ENCODE measurements at regions not wholly inside any gene's neighbourhood (a gene's known extent, or its start where the extent isn't known, plus 50 kb on each side); places are given as distances from the start of the nearest gene placed in this dataset.

GRCh38 chr2:45256173-45256866 is 247.1 kb upstream of the SIX2 start:
- Histone ChIP-seq H3K4me1 (ENCODE audit: insufficient read depth, low read length) (no peaks in the 10 kb centered on the region), H3K4me3 (ENCODE audit: low read length) (no peak overlapping the region), H3K27me3 (ENCODE audit: insufficient read depth, low read length) (no peaks in the 10 kb centered on the region), H3K9me3 (ENCODE audit: low read depth, low read length) (no peaks in the 10 kb centered on the region)

DNA sequence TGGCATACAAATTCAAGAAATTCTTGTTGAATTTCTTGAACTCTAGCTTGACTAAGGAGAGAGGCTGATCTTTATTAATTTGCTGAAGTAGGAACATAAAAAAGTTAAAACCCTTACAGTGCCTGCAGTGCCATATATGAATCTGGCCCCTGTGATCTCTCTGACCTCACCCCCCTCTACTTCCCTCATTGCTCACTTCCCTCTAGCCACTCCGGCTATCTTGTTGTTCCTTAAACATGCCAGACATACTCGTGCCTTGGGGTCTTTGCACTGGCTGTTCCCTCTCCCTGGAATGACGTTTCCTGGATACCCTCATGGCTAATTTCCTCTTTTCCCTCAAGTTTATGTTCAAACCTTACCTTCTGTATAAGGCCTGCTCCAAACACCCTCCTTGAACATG is 246.3 kb upstream of the SIX2 start:
- Histone ChIP-seq H3K9me3 (ENCODE audit: low read depth, low read length) (no peaks in the 10 kb centered on the region), H3K27me3 (ENCODE audit: insufficient read depth, low read length) (no peaks in the 10 kb centered on the region), H3K4me1 (ENCODE audit: insufficient read depth, low read length) (no peaks in the 10 kb centered on the region), H3K4me3 (ENCODE audit: low read length) (no peak overlapping the region)

DNA sequence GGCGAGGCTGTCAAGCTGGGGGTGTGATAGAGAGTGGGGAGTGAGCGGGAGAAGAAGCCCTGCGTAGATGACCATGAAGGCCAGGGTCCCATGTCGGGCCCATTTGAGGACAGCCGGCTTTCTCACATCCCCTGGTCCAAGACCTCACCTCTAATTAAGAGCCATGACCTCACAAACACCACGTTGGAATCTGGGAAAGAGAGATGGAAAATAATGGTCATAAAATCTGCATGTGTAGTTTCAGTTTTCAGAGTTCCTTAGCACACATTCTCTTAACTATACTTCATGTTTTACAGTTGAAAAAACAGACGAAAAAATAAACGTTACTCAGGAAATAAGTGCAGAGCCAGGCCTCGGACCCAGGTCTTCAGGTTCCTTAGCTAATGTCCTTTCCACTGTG is 244.8 kb upstream of the SIX2 start:
- H3K4me3 ChIP-seq (ENCODE audit: low read length), result no peak overlapping the region
- H3K27me3 ChIP-seq (ENCODE audit: insufficient read depth, low read length), result no peaks in the 10 kb centered on the region
- H3K4me1 ChIP-seq (ENCODE audit: insufficient read depth, low read length), result no peaks in the 10 kb centered on the region
- no peaks in the 10 kb centered on the region for H3K9me3 ChIP-seq (ENCODE audit: low read depth, low read length)

DNA sequence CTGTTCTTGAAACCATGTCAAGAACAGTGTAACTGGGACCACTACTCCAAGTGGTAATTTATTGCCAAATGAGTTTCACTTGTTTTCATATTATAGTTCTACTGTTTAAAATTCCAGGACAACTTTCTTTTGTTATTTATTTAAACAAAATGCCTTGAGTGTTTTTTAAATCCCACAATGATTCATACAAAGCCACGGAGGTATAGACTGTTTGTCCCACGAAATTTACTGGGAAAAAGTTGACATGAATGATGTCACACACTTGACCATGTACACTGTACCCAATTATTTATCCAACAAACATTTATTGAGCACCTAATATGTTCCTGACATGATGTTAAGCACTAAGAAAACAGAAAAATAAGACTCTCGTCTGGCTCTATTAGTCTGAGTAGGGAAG is 243.9 kb upstream of the SIX2 start:
- no peak overlapping the region for H3K4me3 ChIP-seq (ENCODE audit: low read length)
- no peaks in the 10 kb centered on the region for H3K9me3 ChIP-seq (ENCODE audit: low read depth, low read length)
- no peaks in the 10 kb centered on the region for H3K4me1 ChIP-seq (ENCODE audit: insufficient read depth, low read length)

DNA sequence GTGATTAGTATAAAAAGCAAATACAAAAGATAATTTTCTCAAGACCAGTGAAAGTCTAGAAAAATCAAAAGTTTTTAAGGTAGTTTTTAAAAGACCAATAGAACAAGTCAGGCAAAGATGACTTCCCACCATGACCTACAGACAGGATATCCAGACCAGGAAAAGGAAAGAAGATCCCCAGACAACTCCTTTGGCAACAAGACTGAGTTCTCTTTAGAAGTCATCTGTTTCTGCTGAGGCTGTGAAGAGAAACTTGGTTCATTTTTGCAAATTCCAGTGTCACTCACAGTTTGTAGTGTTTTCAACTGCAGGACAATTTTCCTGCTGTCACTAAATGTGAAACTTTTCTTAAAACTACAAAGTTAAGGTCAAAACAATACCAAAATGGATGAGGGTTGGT is 240.9 kb upstream of the SIX2 start:
- Histone ChIP-seq H3K9me3 (ENCODE audit: low read depth, low read length) (no peaks in the 10 kb centered on the region), H3K4me3 (ENCODE audit: low read length) (no peak overlapping the region)

More for the DNA sequence above, 243.9 kb upstream of the SIX2 start:
- H3K27me3 ChIP-seq (ENCODE audit: insufficient read depth, low read length), result no peaks in the 10 kb centered on the region

DNA sequence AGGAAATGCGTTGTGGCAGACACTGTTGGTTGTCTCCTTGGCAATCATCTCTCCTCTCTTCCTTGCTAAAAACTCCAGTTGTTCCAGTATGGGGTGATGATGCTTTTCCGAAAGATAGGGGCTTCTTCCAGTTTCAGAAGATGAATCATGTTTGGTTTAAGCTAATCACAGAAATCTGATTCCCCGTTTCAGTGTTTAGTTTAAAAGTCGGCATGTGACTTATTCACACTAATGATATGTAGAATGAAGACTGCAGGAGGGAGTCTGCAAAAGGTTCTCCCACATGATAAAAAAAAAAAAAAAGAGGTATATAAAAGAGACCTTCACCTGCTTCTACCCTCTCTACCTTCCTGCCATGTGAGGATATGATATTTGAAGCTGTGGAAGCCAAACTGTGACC is 239.0 kb upstream of the SIX2 start:
- Histone ChIP-seq H3K27me3 (ENCODE audit: insufficient read depth, low read length) (no peaks in the 10 kb centered on the region), H3K4me1 (ENCODE audit: insufficient read depth, low read length) (no peaks in the 10 kb centered on the region), H3K4me3 (ENCODE audit: low read length) (no peak overlapping the region), H3K9me3 (ENCODE audit: low read depth, low read length) (no peaks in the 10 kb centered on the region)

More for the DNA sequence above, 240.9 kb upstream of the SIX2 start:
- H3K27me3 ChIP-seq (ENCODE audit: insufficient read depth, low read length), result no peaks in the 10 kb centered on the region
- H3K4me1 ChIP-seq (ENCODE audit: insufficient read depth, low read length), result no peaks in the 10 kb centered on the region

DNA sequence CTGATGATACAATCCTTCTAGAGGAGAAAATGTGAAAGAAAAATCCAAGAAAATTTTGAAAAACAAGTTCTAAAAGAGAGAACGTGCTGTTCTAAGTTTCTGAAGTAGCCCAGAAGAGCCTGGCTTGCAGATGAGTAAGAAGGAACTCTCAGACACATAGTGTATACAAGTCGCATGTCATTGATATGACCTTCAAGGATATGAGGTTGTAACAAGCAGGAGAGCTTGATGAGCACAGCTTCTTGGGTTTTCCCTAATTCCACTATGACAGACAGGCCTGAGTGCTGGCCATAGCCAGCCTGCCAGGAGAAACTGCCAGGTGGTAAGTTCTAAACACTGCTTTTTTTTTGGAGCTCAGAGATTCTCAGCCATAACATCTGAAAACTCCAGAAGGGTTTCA is 235.7 kb upstream of the SIX2 start:
- no peak overlapping the region for H3K4me3 ChIP-seq (ENCODE audit: low read length)
- H3K27me3 ChIP-seq (ENCODE audit: insufficient read depth, low read length), result peaks cover 4% of the 10 kb centered on the region
- no peaks in the 10 kb centered on the region for H3K9me3 ChIP-seq (ENCODE audit: low read depth, low read length)
- no peaks in the 10 kb centered on the region for H3K4me1 ChIP-seq (ENCODE audit: insufficient read depth, low read length)

DNA sequence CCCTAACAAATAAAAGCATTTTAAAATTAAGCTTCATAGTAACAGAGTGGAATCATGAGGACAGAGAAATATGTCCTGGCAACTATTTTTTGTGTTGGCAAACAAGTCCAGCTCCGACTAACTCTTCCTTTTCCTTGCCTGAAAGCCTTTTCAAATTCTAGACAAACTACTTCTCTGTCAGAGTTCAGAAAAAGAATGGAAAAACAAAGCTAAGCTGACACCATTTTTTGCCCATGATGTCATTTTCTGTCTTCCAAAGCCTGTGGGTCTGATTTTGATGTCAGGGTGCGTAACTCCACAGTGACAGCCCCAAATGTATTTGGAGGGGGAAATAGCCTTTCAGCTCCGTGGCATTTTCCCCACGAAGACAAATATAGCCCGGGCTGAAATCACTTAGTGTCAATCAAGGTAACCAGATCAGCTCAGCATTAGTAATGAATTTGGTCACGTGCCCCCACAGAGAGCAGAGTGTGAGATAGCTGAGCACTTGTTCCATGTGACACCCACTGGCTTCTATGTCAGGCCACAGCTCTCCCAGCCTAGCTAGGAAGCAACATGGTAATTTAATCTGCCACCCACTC is 233.0 kb upstream of the SIX2 start:
- H3K4me3 ChIP-seq (ENCODE audit: low read length), result no peak overlapping the region
- peaks cover 4% of the 10 kb centered on the region for H3K27me3 ChIP-seq (ENCODE audit: insufficient read depth, low read length)
- H3K9me3 ChIP-seq (ENCODE audit: low read depth, low read length), result no peaks in the 10 kb centered on the region
- H3K4me1 ChIP-seq (ENCODE audit: insufficient read depth, low read length), result no peaks in the 10 kb centered on the region

GRCh38 chr2:45241061-45241561 is 231.9 kb upstream of the SIX2 start:
- Histone ChIP-seq H3K9me3 (ENCODE audit: low read depth, low read length) (no peaks in the 10 kb centered on the region), H3K27me3 (ENCODE audit: insufficient read depth, low read length) (peaks cover 4% of the 10 kb centered on the region), H3K4me3 (ENCODE audit: low read length) (no peak overlapping the region), H3K4me1 (ENCODE audit: insufficient read depth, low read length) (no peaks in the 10 kb centered on the region)

DNA sequence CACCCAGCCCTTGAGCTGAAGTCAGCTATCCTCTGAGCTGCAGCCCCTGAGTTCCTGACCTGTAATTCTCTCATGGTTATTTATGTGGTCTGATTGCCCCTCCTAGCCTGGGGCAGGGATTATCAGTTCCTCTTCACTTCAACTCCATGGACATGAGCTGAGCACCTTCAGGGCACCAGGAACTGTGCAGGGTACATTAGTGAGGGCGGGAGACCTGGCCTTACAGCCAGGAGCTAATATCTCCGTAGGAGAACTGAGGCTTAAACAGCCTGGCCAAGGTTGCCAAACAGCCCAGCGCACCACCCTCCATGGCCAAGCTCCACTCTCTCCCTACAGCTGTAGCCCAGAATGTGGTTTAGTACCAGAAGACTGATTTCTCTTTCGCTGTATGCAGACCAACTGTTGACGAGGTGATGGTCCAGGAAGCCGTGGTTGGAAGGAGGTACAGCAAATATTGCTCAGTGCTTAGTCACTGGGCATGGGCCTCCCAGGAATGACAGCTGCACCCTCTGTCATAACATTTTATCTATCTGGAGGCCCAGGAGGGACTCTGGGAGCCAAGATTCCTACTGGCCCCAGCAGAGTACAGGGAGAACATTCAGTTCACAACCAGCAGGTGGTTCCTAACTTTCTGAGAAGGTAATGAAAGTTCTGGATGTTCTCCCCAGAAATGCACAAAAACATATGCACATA is 228.7 kb upstream of the SIX2 start:
- Histone ChIP-seq H3K4me3 (ENCODE audit: low read length) (no peak overlapping the region), H3K27me3 (ENCODE audit: insufficient read depth, low read length) (peaks cover 4% of the 10 kb centered on the region), H3K9me3 (ENCODE audit: low read depth, low read length) (no peaks in the 10 kb centered on the region), H3K4me1 (ENCODE audit: insufficient read depth, low read length) (no peaks in the 10 kb centered on the region)

DNA sequence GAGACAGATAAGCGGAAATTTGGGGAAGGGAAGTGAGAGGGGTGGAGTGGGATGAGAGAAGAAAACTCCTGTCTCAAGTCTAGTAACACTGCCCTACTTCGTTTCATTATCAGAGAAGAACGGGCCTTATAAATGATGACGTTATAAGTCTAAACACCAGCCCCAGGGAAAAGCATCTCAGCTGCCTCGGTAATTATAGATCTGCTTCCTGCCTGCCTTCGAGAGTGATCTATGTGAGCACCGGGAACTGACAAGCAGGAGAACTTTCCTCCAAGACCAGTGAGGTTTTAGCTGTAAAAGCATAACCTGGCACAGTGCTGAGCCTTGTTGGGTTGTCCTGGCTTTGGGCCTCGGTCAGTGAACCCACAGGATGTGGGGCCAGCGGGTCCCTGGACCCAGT is 227.9 kb upstream of the SIX2 start:
- Histone ChIP-seq H3K4me1 (ENCODE audit: insufficient read depth, low read length) (no peaks in the 10 kb centered on the region), H3K4me3 (ENCODE audit: low read length) (no peak overlapping the region), H3K27me3 (ENCODE audit: insufficient read depth, low read length) (peaks cover 4% of the 10 kb centered on the region)

DNA sequence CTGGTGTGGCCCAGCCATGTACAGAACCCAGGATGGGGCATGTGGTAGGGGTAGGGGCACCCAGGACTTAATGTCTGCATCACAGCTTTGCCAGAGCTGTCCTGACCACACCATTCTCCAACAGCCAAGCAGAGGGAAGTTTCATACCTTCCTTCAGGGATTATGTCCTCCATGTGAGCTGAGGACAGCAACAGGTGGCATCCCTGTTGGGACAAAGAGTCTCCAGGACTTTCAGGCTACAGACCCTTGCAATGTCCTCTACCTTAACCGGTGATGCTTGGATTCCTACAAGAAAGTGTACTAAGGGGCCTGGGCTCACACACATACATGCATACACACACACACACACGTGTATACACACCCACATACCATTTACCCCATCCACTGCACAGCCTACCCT is 227.0 kb upstream of the SIX2 start:
- Histone ChIP-seq H3K9me3 (ENCODE audit: low read depth, low read length) (no peaks in the 10 kb centered on the region), H3K4me3 (ENCODE audit: low read length) (no peak overlapping the region), H3K27me3 (ENCODE audit: insufficient read depth, low read length) (peaks cover 4% of the 10 kb centered on the region), H3K4me1 (ENCODE audit: insufficient read depth, low read length) (no peaks in the 10 kb centered on the region)

More for the DNA sequence above, 227.9 kb upstream of the SIX2 start:
- H3K9me3 ChIP-seq (ENCODE audit: low read depth, low read length), result no peaks in the 10 kb centered on the region

GRCh38 chr2:45233301-45233700 is 224.0 kb upstream of the SIX2 start:
- no peaks in the 10 kb centered on the region for H3K4me1 ChIP-seq (ENCODE audit: insufficient read depth, low read length)
- H3K4me3 ChIP-seq (ENCODE audit: low read length), result no peak overlapping the region
- H3K27me3 ChIP-seq (ENCODE audit: insufficient read depth, low read length), result no peaks in the 10 kb centered on the region
- H3K9me3 ChIP-seq (ENCODE audit: low read depth, low read length), result no peaks in the 10 kb centered on the region

DNA sequence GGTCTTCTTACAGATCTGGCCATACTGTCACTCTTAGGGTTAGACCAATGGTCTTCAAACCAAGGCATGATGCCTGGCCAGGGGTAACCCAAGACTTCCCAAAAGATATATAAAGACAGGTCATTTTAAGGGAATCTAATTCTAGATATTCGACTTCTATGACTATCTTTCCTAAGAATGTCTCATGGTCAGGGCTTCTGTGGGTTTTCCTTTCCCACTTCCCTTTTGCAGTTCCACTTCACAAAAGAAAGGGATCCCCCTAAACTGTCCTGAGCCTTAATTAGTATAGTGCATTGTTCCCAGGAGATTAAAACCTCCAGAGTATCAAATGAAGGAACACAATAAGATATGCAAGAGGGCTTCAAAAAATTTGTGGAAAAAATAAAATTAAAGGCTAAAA is 223.6 kb upstream of the SIX2 start:
- H3K27me3 ChIP-seq (ENCODE audit: insufficient read depth, low read length), result no peaks in the 10 kb centered on the region
- no peaks in the 10 kb centered on the region for H3K9me3 ChIP-seq (ENCODE audit: low read depth, low read length)
- no peak overlapping the region for H3K4me3 ChIP-seq (ENCODE audit: low read length)
- H3K4me1 ChIP-seq (ENCODE audit: insufficient read depth, low read length), result no peaks in the 10 kb centered on the region

- H3K9me3 ChIP-seq (ENCODE audit: low read depth, low read length), result no peaks in the 10 kb centered on the region
- no peak overlapping the region for H3K4me3 ChIP-seq (ENCODE audit: low read length)
- no peaks in the 10 kb centered on the region for H3K27me3 ChIP-seq (ENCODE audit: insufficient read depth, low read length)
- H3K4me1 ChIP-seq (ENCODE audit: insufficient read depth, low read length), result no peaks in the 10 kb centered on the region
Observed at GRCh38 chr2:45229411-45229810, 220.2 kb upstream of the SIX2 start.
